Progenitor cell of endocrine pancreas (in vitro differentiated cells): ENCODE measurements at regions not wholly inside any gene's neighbourhood (a gene's known extent, or its start where the extent isn't known, plus 50 kb on each side); places are given as distances from the start of the nearest gene placed in this dataset.

Experiments used
- DNase-seq: peaks from one replicate; pipeline ENCODE4 v3.0.0; 2021; ENCODE audit warnings: low spot score; ENCODE audit not compliant: unreplicated experiment
- H3K27ac Mint-ChIP-seq: 2 replicates; pipeline ENCODE4 v1.8.0; 2021; ENCODE audit warnings: mild to moderate bottlenecking, moderate library complexity, mixed read lengths
- H3K27me3 Mint-ChIP-seq: 2 replicates; pipeline ENCODE4 v1.8.0; 2021; ENCODE audit warnings: mixed read lengths
- H3K36me3 Mint-ChIP-seq: 2 replicates; pipeline ENCODE4 v1.8.0; 2022; ENCODE audit warnings: mixed read lengths; ENCODE audit not compliant: insufficient read depth
- H3K4me1 Mint-ChIP-seq: 2 replicates; pipeline ENCODE4 v1.8.0; 2021; ENCODE audit warnings: low read depth, mixed read lengths
- H3K4me3 Mint-ChIP-seq: 2 replicates; pipeline ENCODE4 v1.8.0; 2021; ENCODE audit warnings: low read depth, mild to moderate bottlenecking, moderate library complexity, mixed read lengths
- H3K9me3 Mint-ChIP-seq: 2 replicates; pipeline ENCODE4 v1.8.0; 2021; ENCODE audit warnings: low read depth, mixed read lengths
- CTCF ChIP-seq: fragments of 200-600 bp; sonication (generic); IDR thresholded peaks from one replicate; pipeline ENCODE4 v1.5.0; 2021; ENCODE audit warnings: antibody characterized with exemption, mild to moderate bottlenecking; ENCODE audit not compliant: unreplicated experiment

DNA sequence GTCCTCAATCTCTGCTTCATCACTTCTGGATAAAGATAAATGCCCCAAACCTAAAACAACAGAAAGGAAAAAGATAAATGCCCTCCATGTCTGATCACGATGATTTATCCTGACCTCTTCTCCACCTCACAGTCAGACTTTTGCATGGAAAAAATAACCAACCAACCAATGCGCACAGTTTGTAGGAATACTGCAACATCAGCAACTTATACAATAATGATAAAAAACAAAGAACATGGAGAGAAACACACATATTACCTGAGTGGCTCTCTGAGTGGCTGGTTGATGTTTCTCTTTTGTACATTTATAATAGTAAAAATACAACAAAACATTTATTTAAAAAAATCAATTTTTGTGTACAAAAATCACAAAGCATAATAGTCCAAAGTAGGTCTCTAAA is 93.0 kb upstream of the PUDP start:
- Mint-ChIP-seq H3K9me3 (peaks cover 4% of the 10 kb centered on the region), H3K4me1 (peaks cover 9% of the 10 kb centered on the region), H3K36me3 (no peaks in the 10 kb centered on the region), H3K27ac (no peak overlapping the region), H3K27me3 (no peaks in the 10 kb centered on the region), H3K4me3 (no peak overlapping the region)
- TF ChIP-seq CTCF = no peak
- no peak for DNase-seq

GRCh38 chrX:7235071-7235470 is 87.1 kb upstream of the PUDP start:
- Mint-ChIP-seq H3K27me3 (no peaks in the 10 kb centered on the region), H3K4me3 (no peak overlapping the region), H3K9me3 (peaks cover 3% of the 10 kb centered on the region), H3K36me3 (no peaks in the 10 kb centered on the region), H3K4me1 (peaks cover 9% of the 10 kb centered on the region), H3K27ac (no peak overlapping the region)
- DNase-seq = no peak
- TF ChIP-seq CTCF = no peak

DNA sequence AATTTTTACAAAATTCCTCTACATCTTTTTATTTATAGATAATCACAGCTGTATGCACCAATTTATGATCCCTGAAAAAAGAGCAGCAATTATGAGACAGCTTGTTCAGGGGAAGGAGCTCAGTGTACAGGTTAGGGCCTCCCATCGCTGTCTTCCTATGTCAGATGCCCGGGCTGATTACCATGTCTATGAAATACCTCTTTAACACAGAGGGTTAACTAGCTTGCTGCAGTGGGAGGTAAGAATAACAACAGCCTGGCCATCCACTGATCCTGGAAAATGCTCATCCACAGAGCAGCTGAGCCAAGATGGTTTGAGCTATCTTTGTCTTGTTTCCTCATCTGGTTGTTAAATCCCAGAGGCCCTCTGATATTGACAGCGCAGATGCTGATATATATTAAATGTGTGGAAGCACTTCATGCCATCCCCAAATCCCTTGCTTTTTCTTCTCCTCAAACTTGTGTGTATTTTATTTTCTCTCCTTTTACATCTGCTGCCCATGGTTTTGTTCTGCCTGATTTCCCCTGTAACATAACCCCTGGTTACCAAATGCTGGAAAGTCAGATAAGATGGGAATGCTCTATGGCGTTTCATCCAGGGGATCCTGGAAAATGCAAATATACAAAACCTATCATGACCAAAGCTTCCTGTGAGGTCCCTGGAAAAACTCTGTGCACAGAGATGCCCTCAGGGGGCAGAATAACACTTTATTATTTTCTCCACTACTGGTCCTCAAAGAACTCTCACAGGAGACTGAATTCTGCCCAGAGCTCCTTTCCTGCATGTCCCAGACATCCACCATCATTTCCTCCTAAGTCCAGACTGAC is 85.8 kb upstream of the PUDP start:
- TF ChIP-seq CTCF = no peak
- H3K27ac Mint-ChIP-seq = no peak overlapping the region
- no peaks in the 10 kb centered on the region for H3K36me3 Mint-ChIP-seq
- H3K9me3 Mint-ChIP-seq = peaks cover 3% of the 10 kb centered on the region
- peaks cover 9% of the 10 kb centered on the region for H3K4me1 Mint-ChIP-seq
- DNase-seq = no peak
- no peak overlapping the region for H3K4me3 Mint-ChIP-seq
- no peaks in the 10 kb centered on the region for H3K27me3 Mint-ChIP-seq

DNA sequence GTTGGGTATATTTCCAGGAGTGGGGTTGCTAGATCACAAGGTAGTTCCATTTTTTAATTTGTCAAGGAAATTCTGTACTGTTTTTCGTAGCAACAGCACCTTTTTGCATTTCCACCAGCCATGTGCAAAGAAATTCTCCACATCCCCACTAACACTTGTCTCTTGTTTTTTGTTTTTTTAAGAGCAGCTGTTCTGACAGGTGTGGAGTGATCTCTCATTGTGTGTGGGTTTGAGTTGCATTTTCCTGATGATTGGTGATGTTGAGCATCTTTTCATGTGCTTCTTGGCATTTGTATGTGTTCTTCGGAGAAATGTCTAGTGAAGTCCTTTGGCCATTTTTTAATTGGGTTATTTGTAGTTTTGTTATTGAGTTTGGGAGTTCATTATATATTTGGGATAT is 80.3 kb upstream of the PUDP start:
- Mint-ChIP-seq H3K4me1 (peaks cover 3% of the 10 kb centered on the region), H3K27ac (no peak overlapping the region), H3K36me3 (peaks cover 2% of the 10 kb centered on the region), H3K27me3 (no peaks in the 10 kb centered on the region), H3K9me3 (peaks cover 3% of the 10 kb centered on the region), H3K4me3 (no peak overlapping the region)
- DNase-seq = no peak
- no peak for TF ChIP-seq CTCF

- peaks cover 4% of the 10 kb centered on the region for H3K36me3 Mint-ChIP-seq
- TF ChIP-seq CTCF = no peak
- no peak overlapping the region for H3K4me3 Mint-ChIP-seq
- DNase-seq = no peak
- peaks cover 6% of the 10 kb centered on the region for H3K9me3 Mint-ChIP-seq
- H3K27ac Mint-ChIP-seq = no peak overlapping the region
- no peaks in the 10 kb centered on the region for H3K4me1 Mint-ChIP-seq
- no peaks in the 10 kb centered on the region for H3K27me3 Mint-ChIP-seq
Observed at GRCh38 chrX:7225338-7225737, 77.4 kb upstream of the PUDP start.
